Epithelial cell of esophagus (primary cell): ENCODE measurements at regions not wholly inside any gene's neighbourhood (a gene's known extent, or its start where the extent isn't known, plus 50 kb on each side); places are given as distances from the start of the nearest gene placed in this dataset.

Experiments used
- DNase-seq: peaks from one replicate; pipeline ENCODE4 v3.0.0; 2010; ENCODE audit warnings: low read depth
- H3K4me3 ChIP-seq: 2 replicates; pipeline ENCODE4 v1.5.1; 2011; ENCODE audit warnings: mild to moderate bottlenecking, low read length, control low read depth
- TF ChIP-seq, protein P1 (sequence below): IDR thresholded peaks from 2 replicates; pipeline ENCODE4 v1.5.1; 2011; ENCODE audit warnings: low read depth, mild to moderate bottlenecking, low read length, control low read depth, inconsistent platforms; ENCODE audit not compliant: insufficient read depth; ENCODE audit errors: missing control alignments

DNA sequence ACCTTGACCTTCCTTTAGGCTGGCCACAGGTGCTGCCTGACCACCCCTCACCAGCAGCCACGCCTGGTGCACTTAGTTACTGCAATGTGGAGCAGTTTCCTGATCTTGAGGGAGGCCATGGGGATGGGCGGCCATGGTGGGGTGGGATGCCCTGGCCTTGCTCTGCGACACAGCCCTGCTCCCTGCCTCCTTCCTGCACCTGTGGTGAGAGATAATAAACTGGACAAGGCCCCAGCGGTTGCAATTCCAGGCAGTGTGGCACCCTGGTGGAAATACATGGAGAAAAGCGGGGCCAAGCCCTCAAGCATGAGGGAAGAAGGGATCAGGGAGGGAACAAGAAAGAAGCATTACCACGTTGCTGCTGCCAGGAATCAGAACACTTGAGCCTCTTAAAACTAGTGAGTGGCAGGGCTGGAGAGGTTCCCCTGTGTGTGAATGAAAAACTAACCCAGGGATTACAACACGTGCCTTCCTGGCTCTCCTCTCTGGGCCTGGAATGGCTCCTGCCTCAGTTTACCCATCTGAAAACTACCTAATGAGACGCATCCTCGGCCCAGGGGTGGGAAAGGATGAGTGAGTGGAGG, 213.2 kb downstream of the LY86 start:
- no peak overlapping the region for H3K4me3 ChIP-seq
- no peak for DNase-seq
- TF ChIP-seq, protein P1, sequence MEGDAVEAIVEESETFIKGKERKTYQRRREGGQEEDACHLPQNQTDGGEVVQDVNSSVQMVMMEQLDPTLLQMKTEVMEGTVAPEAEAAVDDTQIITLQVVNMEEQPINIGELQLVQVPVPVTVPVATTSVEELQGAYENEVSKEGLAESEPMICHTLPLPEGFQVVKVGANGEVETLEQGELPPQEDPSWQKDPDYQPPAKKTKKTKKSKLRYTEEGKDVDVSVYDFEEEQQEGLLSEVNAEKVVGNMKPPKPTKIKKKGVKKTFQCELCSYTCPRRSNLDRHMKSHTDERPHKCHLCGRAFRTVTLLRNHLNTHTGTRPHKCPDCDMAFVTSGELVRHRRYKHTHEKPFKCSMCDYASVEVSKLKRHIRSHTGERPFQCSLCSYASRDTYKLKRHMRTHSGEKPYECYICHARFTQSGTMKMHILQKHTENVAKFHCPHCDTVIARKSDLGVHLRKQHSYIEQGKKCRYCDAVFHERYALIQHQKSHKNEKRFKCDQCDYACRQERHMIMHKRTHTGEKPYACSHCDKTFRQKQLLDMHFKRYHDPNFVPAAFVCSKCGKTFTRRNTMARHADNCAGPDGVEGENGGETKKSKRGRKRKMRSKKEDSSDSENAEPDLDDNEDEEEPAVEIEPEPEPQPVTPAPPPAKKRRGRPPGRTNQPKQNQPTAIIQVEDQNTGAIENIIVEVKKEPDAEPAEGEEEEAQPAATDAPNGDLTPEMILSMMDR, result no peak

DNA sequence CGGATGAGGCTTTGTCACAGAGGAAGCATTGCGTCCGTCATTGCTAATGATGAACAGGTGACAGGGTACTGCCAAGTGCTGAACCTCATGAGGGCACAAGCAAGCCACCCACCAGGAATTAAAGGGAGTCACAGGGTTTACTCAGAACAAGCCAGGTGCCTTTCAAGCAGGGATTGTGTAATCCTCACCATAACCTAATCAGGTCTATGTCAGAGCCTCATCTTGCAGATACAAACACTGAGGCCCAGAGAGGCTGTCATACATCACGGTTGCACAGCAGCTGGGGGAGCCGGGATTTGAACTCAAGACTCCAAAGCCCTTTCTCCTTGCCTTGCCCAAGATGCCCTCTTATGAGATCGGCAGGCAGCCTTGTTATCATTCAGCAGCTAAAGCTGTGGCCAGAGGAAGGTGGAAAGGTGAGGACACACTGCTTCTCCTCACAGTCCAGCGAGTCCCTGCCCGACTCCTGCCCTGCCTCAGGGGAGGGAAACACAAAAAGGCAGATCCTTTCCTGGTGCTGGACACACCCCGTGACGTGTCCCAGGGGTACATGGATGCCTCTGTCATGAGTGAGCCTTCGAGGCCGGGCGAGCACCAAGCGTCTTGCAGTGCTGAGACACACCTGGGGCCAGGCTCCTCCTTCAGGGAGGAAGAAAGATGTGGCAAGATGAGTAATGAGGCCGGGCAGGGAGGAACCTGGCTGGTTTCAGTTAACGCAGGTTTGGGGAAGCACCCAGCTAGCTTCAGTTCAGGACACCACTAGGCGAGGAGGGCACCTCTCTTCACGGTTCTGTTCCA, 214.9 kb downstream of the LY86 start:
- H3K4me3 ChIP-seq, result no peak overlapping the region
- TF ChIP-seq, protein P1, result peak; percentile 30
- DNase-seq, result peak; percentile 100

DNA sequence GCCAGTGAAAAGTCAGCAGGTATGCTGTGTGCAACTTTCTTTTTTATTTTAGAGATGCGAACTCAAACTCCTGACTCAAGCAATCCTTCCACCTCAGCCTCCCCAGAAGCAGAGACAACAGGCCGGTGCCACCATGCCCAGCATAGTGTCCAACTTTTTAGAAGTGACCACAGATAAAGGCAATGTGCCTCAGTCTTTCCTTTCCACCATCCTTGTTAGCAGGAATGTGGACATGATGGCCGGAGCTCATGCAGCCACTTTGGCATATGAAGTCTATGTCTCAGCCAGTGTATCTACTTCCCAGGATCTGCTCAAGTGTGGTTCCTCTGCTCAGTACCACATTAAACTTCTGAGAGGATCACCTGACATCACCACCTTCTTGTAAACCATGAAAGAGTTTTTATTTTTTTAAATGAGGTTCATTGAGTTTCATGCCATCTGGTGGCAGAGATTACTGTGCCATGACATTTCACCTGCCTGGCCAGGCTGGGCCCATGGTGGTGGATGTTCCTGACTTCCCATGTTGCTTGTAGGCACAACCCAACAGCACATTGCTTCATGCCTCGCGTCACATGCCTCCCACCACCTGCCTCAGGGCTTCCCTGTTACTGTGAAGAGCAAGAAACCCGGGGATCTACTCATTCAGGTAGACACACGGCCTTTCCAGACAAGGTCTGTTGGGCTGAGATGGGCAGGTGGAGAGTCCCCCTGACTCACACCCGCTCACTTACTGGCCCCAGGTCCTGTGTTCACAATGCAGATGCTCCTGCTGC, 216.5 kb downstream of the LY86 start:
- no peak overlapping the region for H3K4me3 ChIP-seq
- no peak for DNase-seq
- TF ChIP-seq, protein P1, result no peak

DNA sequence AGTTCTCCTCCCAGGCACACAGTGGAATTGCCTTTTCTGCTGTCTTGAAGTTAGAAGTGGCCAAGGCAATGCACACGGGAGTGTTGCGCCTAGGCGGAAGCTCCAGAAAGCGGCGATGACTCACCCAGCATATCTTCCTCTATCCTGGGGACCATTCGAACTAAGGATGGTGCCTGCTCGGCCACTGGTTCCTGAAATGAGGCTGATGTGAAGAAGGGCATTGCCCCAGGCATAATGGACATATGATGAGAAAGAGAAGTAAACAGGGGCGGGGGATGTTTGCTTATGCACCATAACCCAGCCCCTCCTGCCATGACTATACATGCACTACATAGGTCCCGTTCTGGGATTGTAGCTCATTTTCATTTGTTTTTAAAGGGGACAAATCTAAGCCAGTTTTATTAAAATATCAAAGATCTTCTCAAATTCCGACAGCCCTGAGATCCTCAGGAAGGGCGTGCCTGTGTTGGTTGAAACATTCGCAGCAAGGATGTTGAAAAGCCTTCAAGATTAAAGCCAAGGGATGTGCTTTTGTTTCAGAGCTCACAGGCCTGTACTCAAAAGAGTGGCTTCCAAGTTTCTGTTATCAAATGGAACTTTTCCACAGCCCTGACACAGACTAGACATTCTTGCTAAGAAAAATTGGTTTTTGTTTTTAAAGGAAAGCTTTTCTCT, 218.5 kb downstream of the LY86 start:
- no peak overlapping the region for H3K4me3 ChIP-seq
- TF ChIP-seq, protein P1, result no peak
- DNase-seq, result peak; percentile 56

DNA sequence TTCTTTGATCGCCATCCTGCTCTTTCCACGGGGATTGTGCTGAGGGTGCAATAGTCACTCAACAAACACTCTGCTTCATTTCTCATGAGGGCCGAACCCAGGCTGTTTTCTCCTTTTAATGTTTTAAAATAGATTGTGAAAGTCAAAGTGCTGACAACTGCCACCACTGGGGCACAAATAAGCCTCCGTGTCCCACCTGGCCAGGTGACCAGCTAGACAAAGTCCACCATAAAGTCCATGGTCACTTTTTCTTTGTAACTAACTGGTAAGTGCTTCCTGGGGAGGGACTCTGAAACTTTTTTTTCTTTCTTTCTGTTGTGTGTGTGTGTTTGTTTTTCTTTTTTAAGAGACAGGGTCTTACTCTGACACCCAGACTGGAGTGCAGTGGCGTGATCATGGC, 219.8 kb downstream of the LY86 start:
- no peak overlapping the region for H3K4me3 ChIP-seq
- TF ChIP-seq, protein P1, result no peak
- DNase-seq, result no peak

DNA sequence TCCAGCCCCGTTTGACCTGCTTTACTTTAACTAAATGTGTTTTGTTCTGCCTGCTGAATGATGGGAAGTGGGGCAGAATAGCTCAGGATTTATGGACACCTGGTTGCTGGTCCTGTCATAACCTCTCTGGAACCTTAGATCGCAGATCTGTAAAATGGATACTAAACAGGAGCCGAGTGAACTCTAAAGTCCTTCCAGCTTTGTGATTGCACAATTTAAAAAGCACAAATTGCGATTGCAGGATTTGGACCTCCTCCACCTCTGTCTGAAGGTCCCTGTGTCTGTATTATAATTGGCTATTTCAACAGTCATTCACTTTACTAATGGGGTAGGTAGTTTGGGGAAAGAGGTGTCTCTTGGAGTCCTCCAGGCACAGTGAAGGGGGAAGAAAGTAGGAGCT, 220.4 kb downstream of the LY86 start:
- TF ChIP-seq, protein P1, result no peak
- no peak for DNase-seq
- no peak overlapping the region for H3K4me3 ChIP-seq
